ENCODE measurements at regions not wholly inside any gene's neighbourhood (a gene's known extent, or its start where the extent isn't known, plus 50 kb on each side); places are given as distances from the start of the nearest gene placed in this dataset.

- Mint-ChIP-seq H3K27me3 (ENCODE audit: low read depth) (no peaks in the 10 kb centered on the region), H3K4me3 (no peak overlapping the region), H3K27ac (no peak overlapping the region; a peak in 2 of 7 replicates), H3K4me1 (peaks cover 0 to 2% of the 10 kb centered on the region in 2 experiments; a peak in 2 of 4 replicates), H3K9me3 (no peaks in the 10 kb centered on the region), H3K36me3 (ENCODE audit: insufficient read depth in 1 of 3, low read depth in 3 of 3) (no peaks in the 10 kb centered on the region)
- Histone ChIP-seq H3K9me3 (ENCODE audit: control insufficient read depth, low read depth, low read length) (no peaks in the 10 kb centered on the region), H3K9ac (ENCODE audit: extremely low read depth, insufficient read length, low read length) (no peak overlapping the region), H3K79me2 (ENCODE audit: insufficient read depth, low read length) (no peaks in the 10 kb centered on the region), H2BK5ac (ENCODE audit: insufficient read length, low read length) (no peak overlapping the region), H4K20me1 (ENCODE audit: control insufficient read depth, insufficient read depth, insufficient read length) (no peaks in the 10 kb centered on the region), H2BK20ac (ENCODE audit: low read depth, low read length, poor library complexity, severe bottlenecking) (no peak overlapping the region), H3K27me3 (ENCODE audit: insufficient read depth, low read length) (no peaks in the 10 kb centered on the region), H3K23me2 (ENCODE audit: insufficient read length, low read depth, low read length, poor library complexity, severe bottlenecking) (no peaks in the 10 kb centered on the region), H3K23ac (ENCODE audit: insufficient read length, low read depth, low read length) (no peak overlapping the region), H3K4ac (ENCODE audit: low read depth, low read length) (no peak overlapping the region), H3K14ac (ENCODE audit: insufficient read depth, low read length) (no peak overlapping the region), H4K91ac (ENCODE audit: insufficient read length, low read depth, low read length) (no peak overlapping the region), H4K8ac (replicated peaks; ENCODE audit: insufficient read length, low read depth, low read length) (no peak overlapping the region), H2BK12ac (ENCODE audit: insufficient read length, low read depth, low read length) (no peak overlapping the region), H3K4me2 (ENCODE audit: insufficient read depth, insufficient read length, low read length) (no peak overlapping the region), H3T11ph (ENCODE audit: low read length) (no peak overlapping the region), H3K79me1 (ENCODE audit: insufficient read depth, low read depth, low read length, poor library complexity, severe bottlenecking) (no peaks in the 10 kb centered on the region), H4K5ac (ENCODE audit: insufficient read length, low read depth, low read length) (no peak overlapping the region), H3K4me1 (ENCODE audit: insufficient read depth, low read length) (no peaks in the 10 kb centered on the region), H3K18ac (ENCODE audit: insufficient read length, low read depth, low read length) (no peak overlapping the region), H3K27ac (ENCODE audit: insufficient read length, low read depth, low read length) (no peak overlapping the region), H2BK15ac (ENCODE audit: low read depth, low read length) (no peak overlapping the region), H3K56ac (ENCODE audit: insufficient read length, low read depth, low read length) (no peak overlapping the region), H2BK120ac (ENCODE audit: low read depth, low read length, poor library complexity, severe bottlenecking) (no peak overlapping the region), H2AFZ (ENCODE audit: low read length) (no peak overlapping the region), H2AK5ac (ENCODE audit: insufficient read length, low read length) (no peak overlapping the region)
- DNase-seq = no peak
- no CpG with 5 or more reads among the region's 4 CpGs for whole genome bisulfite sequencing (ENCODE audit: extremely low coverage, insufficient read length, low lambda C conversion rate)
- TF ChIP-seq, protein P1, sequence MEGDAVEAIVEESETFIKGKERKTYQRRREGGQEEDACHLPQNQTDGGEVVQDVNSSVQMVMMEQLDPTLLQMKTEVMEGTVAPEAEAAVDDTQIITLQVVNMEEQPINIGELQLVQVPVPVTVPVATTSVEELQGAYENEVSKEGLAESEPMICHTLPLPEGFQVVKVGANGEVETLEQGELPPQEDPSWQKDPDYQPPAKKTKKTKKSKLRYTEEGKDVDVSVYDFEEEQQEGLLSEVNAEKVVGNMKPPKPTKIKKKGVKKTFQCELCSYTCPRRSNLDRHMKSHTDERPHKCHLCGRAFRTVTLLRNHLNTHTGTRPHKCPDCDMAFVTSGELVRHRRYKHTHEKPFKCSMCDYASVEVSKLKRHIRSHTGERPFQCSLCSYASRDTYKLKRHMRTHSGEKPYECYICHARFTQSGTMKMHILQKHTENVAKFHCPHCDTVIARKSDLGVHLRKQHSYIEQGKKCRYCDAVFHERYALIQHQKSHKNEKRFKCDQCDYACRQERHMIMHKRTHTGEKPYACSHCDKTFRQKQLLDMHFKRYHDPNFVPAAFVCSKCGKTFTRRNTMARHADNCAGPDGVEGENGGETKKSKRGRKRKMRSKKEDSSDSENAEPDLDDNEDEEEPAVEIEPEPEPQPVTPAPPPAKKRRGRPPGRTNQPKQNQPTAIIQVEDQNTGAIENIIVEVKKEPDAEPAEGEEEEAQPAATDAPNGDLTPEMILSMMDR (conservative IDR thresholded peaks at IDR 0.05) = no peak
These were observed 102.1 kb downstream of the ACER2 start for GRCh38 chr9:19510907-19511306.
